Stimulated activated CD8-positive, alpha-beta memory T cell treated with anti-CD3 and anti-CD28 coated beads, Interleukin-15, amount 100 ng/mL, for 24 hours (primary cell): ENCODE measurements at regions not wholly inside any gene's neighbourhood (a gene's known extent, or its start where the extent isn't known, plus 50 kb on each side); places are given as distances from the start of the nearest gene placed in this dataset.
"Not testable (repeated sequence)": the region's sequence is repeated elsewhere in the genome, so short reads cannot be mapped to it uniquely, and the experiment has no call there.

Source experiments
- DNase-seq: peaks from one replicate; pipeline ENCODE4 v3.0.0-alpha.2; 2020; ENCODE audit warnings: low read depth

- DNase-seq, result no peak
These were observed 466.4 kb upstream of the MEF2C start for GRCh38 chr5:89349246-89349980.

DNA sequence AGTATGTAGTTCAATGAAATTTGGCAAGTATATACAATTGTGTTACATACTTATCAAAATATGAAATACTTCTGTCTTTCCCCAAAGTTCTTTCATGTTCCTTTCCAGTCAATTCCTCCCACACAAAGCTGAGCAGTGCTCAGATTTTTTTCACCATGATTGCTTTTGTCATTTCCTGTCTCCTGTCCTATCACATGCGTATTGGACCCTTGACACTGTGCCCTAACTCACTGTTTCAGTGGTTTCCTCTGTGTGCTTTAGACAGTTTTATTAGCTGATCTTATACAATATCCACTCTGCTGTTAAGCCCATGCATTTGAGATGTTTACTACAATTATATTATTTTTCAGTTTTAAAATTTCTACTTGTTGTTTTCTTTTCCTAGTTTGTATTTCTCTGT, 463.6 kb upstream of the MEF2C start:
- no peak for DNase-seq

GRCh38 chr5:89343666-89344065, 460.7 kb upstream of the MEF2C start:
- no peak for DNase-seq

DNA sequence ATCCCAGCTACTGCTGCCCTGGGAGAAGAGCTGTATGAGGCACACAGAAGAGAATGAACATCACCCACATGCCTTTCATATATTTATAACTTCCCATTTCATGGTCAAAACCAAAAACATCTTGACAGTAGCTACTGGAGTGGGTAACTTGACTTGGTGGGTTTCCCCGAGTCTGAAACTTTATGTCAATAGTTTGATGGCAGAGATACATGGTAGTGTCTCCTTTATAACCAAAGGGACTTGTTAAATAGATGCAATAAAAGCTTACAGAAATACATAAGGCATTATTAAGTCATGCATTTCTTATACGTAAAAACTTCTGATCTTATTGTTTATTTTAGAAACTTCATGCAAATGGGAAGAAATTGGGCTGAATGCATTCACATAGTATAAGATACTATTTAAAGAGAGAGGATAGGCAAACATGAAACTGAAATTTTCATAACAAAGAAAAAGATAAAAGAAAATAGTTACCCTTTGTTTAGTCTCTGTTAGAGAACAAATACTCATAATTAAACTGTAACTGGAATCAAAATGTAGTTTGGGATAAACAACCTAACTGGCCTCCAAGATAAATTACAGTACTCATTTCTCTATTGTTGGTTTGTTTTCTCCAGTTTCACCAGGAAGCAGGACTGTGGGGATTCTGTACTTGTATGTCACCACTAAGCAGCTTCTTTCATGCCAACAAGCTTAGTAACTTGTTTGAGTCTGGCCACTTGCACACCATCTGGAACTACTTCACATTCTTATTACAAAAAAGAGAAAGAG, 459.3 kb upstream of the MEF2C start:
- no peak for DNase-seq

GRCh38 chr5:89338935-89339334, 456.0 kb upstream of the MEF2C start:
- no peak for DNase-seq

DNA sequence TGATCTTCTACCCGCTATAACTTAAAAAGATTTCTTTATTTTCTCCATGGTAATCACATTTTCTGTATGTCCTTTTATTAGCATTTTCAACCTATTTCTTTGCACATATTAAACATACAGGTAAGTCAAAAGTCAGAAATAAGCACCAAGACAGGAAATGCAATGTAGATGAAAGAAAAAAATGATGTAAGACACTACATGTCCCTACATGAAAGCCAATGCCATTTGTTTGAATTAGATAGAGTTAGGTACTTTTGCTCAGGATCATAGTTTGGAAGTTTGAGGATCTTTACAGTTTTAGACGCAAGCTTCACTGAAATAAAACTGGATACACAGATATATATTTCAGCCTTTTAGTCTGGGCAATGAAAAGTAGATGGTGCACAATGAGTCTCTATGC, 453.1 kb upstream of the MEF2C start:
- no peak for DNase-seq

GRCh38 chr5:89330140-89330539, 447.2 kb upstream of the MEF2C start:
- no peak for DNase-seq

DNA sequence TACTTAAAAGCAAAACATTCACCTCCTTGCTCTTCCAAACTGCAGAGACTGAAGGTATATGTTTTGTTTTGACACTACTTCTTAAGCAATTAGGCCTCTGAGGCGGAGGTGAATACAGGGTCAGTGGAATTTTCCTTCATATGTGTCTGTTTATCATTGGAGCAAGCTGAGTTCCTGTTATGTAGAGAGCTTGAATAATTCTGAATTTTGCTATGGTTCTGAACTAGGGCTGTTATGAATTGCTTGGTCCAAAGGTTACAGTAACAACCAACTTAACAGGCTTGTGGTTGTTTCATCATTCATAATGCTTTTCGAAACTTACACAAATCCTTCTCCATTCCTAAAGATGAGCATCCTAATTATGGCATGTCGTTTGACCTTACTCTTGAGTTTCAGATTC, 444.6 kb upstream of the MEF2C start:
- no peak for DNase-seq

DNA sequence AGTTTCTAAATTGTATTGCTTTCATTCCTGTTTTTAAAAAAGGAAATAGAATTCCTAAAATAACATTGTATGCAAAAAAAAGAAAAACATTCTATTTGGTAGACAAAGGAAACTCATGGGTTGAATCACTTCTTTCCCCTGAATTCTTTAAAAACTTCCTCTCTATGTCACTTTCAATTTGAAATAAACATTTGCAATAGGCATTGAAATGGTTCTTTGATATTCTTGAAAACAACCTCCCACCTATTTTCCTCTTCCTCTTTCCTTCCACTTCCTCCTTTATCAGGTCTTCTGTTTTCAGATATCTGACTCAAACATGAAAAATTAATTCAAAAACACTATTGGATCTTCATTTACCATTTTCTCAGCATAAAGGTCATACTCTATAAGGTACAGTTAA, 442.0 kb upstream of the MEF2C start:
- DNase-seq, result no peak

- DNase-seq, result no peak
These were observed 437.7 kb upstream of the MEF2C start for GRCh38 chr5:89320421-89321277.

DNA sequence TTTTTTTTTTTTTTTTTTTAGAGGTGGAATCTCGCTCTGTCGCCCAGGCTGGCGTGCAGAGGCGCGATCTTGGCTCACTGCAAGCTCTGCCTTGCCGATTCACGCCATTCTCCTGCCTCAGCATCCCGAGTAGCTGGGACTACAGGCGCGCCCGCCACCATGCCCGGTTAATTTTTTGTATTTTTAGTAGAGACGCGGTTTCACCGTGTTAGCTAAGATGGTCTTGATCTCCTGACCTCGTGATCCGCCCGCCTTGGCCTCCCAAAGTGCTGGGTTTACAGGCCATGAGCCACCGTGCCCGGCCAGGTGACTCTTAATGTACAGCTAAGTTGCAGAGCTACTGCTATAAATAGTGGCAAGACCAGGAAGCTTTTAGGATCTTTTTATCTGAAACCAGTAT, 434.9 kb upstream of the MEF2C start:
- DNase-seq, result not testable (repeated sequence)

DNA sequence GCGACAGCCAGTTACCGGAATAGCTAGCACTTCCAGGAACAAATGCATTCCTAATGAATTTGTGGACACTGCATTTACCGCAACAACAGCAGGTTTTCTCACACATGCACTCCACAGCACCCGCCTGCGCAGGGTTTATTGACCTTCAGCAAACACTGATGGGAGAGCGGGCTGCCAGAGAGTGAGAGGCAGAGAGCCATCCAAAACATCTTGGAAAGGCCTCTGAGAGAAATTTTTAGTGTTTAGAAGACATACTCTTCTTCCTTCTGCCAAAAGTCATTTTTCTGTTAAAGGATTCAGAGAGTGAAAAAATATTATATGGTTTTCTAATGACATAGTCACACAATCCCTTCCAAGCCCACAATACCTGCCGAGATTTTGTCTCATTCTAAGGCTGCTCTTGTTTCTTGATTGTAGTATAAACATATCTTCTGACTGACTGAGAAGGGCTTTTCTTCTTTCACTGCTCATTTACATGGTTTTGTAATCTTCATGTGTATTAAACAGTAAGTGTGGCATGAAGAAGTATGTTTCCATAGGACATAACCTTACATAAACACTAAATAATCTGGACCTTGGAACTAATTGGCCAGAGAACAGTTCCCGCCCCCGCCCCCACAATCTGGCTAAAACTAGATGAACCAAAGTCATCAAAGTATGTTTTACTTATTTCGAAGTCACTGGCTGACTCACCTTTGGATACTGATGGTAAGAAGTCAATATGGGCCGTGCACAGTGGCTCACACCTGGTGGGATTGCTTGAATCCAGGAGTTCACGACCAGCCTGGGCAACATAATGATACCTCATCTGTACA, 432.5 kb upstream of the MEF2C start:
- DNase-seq, result no peak

- no peak for DNase-seq
These were observed 431.0 kb upstream of the MEF2C start for GRCh38 chr5:89313804-89314588.

GRCh38 chr5:89313044-89313443, 430.1 kb upstream of the MEF2C start:
- DNase-seq, result no peak

DNA sequence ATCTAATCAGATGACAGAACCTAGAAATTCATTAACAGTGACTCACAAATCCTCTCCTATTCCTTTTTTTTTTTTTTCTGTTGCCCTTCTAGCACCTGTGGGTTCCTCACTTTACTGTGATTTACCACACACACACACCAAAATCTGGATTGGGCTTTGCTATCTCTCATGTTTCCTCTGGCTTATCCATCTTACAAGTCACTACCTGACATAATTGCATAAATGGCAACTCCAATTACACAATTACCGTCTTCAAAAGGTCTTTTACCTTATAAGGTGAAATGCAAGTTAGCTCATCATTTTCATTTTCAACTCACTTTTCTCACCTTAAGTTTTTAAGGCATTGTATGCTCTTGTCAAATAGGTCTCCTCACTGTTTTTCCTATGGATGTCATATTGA, 426.3 kb upstream of the MEF2C start:
- DNase-seq, result no peak

- DNase-seq, result no peak
These were observed 425.6 kb upstream of the MEF2C start for GRCh38 chr5:89308606-89309040.

DNA sequence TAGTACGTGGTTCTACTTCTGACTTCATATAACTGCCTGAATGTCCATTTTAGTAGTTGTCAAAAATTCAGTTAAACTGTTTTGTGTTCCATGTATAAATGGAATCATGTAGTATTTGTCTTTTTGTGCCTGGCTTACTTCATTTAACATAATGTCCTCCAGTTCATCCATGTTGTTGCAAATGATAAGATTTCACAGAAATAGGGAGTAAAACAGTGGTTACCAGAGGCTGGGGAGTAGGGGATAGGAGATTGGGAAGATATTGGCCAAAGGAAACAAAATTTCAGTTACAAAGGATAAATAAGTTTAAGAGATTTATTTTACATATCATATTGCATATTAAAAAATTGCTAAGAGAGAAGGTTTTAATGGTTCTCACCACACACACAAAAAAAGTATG, 425.0 kb upstream of the MEF2C start:
- no peak for DNase-seq

DNA sequence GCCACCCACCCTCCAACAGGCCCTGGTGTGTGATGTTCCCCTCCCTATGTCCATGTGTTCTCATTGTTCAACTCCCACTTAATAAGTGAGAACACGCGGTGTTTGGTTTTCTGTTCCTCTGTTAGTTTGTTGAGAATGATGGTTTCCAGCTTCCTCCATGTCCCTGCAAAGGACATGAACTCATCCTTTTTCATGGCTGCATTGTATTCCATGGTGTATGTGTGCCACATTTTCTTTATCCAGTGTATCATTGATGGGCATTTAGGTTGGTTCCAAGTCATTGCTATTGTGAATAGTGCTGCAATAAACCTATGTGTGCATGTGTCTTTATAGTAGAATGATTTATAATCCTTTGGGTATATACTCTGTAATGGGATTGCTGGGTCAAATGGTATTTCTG, 424.2 kb upstream of the MEF2C start:
- not testable (repeated sequence) for DNase-seq

GRCh38 chr5:89303033-89303480, 420.1 kb upstream of the MEF2C start:
- no peak for DNase-seq

DNA sequence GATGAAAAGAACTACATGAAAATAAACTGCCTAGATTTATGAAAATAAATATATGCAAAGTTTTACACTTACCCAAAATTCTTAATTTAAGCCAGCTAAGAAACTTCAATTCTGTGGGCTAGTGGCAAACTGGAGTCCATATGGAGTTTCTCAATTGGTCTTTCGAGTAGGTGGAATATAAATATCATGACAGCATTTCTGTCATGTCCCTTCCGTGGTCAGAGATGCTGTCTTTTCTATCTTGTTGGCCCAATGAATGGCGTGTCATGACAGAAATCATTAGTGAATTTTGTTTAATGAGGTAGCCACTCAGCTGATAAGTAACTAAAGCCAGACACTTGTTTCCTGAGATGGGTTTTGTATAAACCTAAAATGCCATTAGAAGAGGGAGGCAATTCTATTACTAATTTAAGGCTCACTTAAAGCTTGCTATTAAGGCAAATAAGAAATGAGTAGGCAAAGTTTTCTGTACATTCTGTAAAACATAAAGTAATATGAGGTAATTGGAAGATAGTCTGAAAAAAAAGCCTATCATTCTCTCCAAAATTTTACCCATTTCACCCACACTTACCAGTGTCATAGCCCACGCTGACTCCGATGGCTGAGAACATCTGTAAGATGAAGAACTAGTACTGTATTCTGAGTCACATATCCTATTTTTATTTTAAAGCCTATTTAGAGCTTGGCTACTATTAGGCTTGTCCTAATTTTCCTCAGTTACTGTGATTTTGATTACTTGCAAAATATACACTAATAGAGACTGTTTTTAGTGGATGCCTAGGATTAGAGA, 419.3 kb upstream of the MEF2C start:
- DNase-seq, result no peak
